ENCODE measurements at regions not wholly inside any gene's neighbourhood (a gene's known extent, or its start where the extent isn't known, plus 50 kb on each side); places are given as distances from the start of the nearest gene placed in this dataset.

- TF ChIP-seq TAF1 (IDR thresholded peaks at IDR 0.05; ENCODE audit: borderline replicate concordance, low read depth, low read length) (no peak), POLR2A (IDR thresholded peaks at IDR 0.05; ENCODE audit: low read depth, low read length) (no peak), POLR2AphosphoS5 (IDR thresholded peaks at IDR 0.05; ENCODE audit: low read depth, low read length) (no peak)
- no peak for FAIRE-seq
- no peak for DNase-seq (ENCODE audit: insufficient read length)
Observed at GRCh38 chr6:168968801-168969200, 284.8 kb downstream of the THBS2 start.

- no peak for FAIRE-seq
- no peak for TF ChIP-seq POLR2A (IDR thresholded peaks at IDR 0.05; ENCODE audit: low read depth, low read length)
- no peak for TF ChIP-seq TAF1 (IDR thresholded peaks at IDR 0.05; ENCODE audit: borderline replicate concordance, low read depth, low read length)
- no peak for TF ChIP-seq POLR2AphosphoS5 (IDR thresholded peaks at IDR 0.05; ENCODE audit: low read depth, low read length)
- no peak for DNase-seq (ENCODE audit: insufficient read length)
Observed at GRCh38 chr6:168968228-168968627, 285.4 kb downstream of the THBS2 start.

- no peak for TF ChIP-seq POLR2A (IDR thresholded peaks at IDR 0.05; ENCODE audit: low read depth, low read length)
- no peak for TF ChIP-seq TAF1 (IDR thresholded peaks at IDR 0.05; ENCODE audit: borderline replicate concordance, low read depth, low read length)
- TF ChIP-seq POLR2AphosphoS5 (IDR thresholded peaks at IDR 0.05; ENCODE audit: low read depth, low read length) = no peak
- DNase-seq (ENCODE audit: insufficient read length) (no peak), FAIRE-seq (no peak)
Observed at GRCh38 chr6:168967281-168967925, 286.2 kb downstream of the THBS2 start.

GRCh38 chr6:168964138-168964835 lies 289.4 kb downstream of the THBS2 start:
- no peak for FAIRE-seq
- TF ChIP-seq POLR2A (IDR thresholded peaks at IDR 0.05; ENCODE audit: low read depth, low read length) (no peak), POLR2AphosphoS5 (IDR thresholded peaks at IDR 0.05; ENCODE audit: low read depth, low read length) (no peak), TAF1 (IDR thresholded peaks at IDR 0.05; ENCODE audit: borderline replicate concordance, low read depth, low read length) (no peak)
- DNase-seq (ENCODE audit: insufficient read length) = no peak

GRCh38 chr6:168962886-168963285 lies 290.8 kb downstream of the THBS2 start:
- FAIRE-seq = no peak
- no peak for DNase-seq (ENCODE audit: insufficient read length)
- TF ChIP-seq POLR2A (IDR thresholded peaks at IDR 0.05; ENCODE audit: low read depth, low read length) = no peak
- no peak for TF ChIP-seq POLR2AphosphoS5 (IDR thresholded peaks at IDR 0.05; ENCODE audit: low read depth, low read length)
- no peak for TF ChIP-seq TAF1 (IDR thresholded peaks at IDR 0.05; ENCODE audit: borderline replicate concordance, low read depth, low read length)

GRCh38 chr6:168961264-168961656 lies 292.4 kb downstream of the THBS2 start:
- FAIRE-seq (no peak), DNase-seq (ENCODE audit: insufficient read length) (no peak)
- TF ChIP-seq POLR2A (IDR thresholded peaks at IDR 0.05; ENCODE audit: low read depth, low read length) (no peak), POLR2AphosphoS5 (IDR thresholded peaks at IDR 0.05; ENCODE audit: low read depth, low read length) (no peak), TAF1 (IDR thresholded peaks at IDR 0.05; ENCODE audit: borderline replicate concordance, low read depth, low read length) (no peak)

GRCh38 chr6:168960551-168961263 lies 292.9 kb downstream of the THBS2 start:
- TF ChIP-seq TAF1 (IDR thresholded peaks at IDR 0.05; ENCODE audit: borderline replicate concordance, low read depth, low read length) (no peak), POLR2AphosphoS5 (IDR thresholded peaks at IDR 0.05; ENCODE audit: low read depth, low read length) (no peak), POLR2A (IDR thresholded peaks at IDR 0.05; ENCODE audit: low read depth, low read length) (no peak)
- no peak for FAIRE-seq

GRCh38 chr6:168959696-168960095 lies 293.9 kb downstream of the THBS2 start:
- TF ChIP-seq POLR2A (IDR thresholded peaks at IDR 0.05; ENCODE audit: low read depth, low read length) (no peak), POLR2AphosphoS5 (IDR thresholded peaks at IDR 0.05; ENCODE audit: low read depth, low read length) (no peak), TAF1 (IDR thresholded peaks at IDR 0.05; ENCODE audit: borderline replicate concordance, low read depth, low read length) (no peak)
- FAIRE-seq (no peak), DNase-seq (ENCODE audit: insufficient read length) (no peak)

More at GRCh38 chr6:168960551-168961263, 292.9 kb downstream of the THBS2 start:
- no peak for DNase-seq (ENCODE audit: insufficient read length)

GRCh38 chr6:168956884-168957730 lies 296.5 kb downstream of the THBS2 start:
- no peak for FAIRE-seq
- DNase-seq (ENCODE audit: insufficient read length) = no peak
- TF ChIP-seq TAF1 (IDR thresholded peaks at IDR 0.05; ENCODE audit: borderline replicate concordance, low read depth, low read length) = no peak
- no peak for TF ChIP-seq POLR2A (IDR thresholded peaks at IDR 0.05; ENCODE audit: low read depth, low read length)
- TF ChIP-seq POLR2AphosphoS5 (IDR thresholded peaks at IDR 0.05; ENCODE audit: low read depth, low read length) = no peak

- no peak for TF ChIP-seq TAF1 (IDR thresholded peaks at IDR 0.05; ENCODE audit: borderline replicate concordance, low read depth, low read length)
- TF ChIP-seq POLR2A (IDR thresholded peaks at IDR 0.05; ENCODE audit: low read depth, low read length) = no peak
- TF ChIP-seq POLR2AphosphoS5 (IDR thresholded peaks at IDR 0.05; ENCODE audit: low read depth, low read length) = no peak
- no peak for DNase-seq (ENCODE audit: insufficient read length)
- FAIRE-seq = no peak
Observed at GRCh38 chr6:168956141-168956838, 297.4 kb downstream of the THBS2 start.

Data from GM12892 (cell line).